Jurkat, Clone E6-1 (cell line): ENCODE measurements at regions not wholly inside any gene's neighbourhood (a gene's known extent, or its start where the extent isn't known, plus 50 kb on each side); places are given as distances from the start of the nearest gene placed in this dataset.

Source experiments
- DNase-seq: peaks from one replicate; pipeline ENCODE4 v3.0.0-alpha.2; 2011; ENCODE audit warnings: low read depth, low spot score
- H3K4me3 ChIP-seq: 2 replicates; pipeline ENCODE4 v1.5.1; 2011; ENCODE audit warnings: mild to moderate bottlenecking, low read length, control low read depth, moderate library complexity

DNA sequence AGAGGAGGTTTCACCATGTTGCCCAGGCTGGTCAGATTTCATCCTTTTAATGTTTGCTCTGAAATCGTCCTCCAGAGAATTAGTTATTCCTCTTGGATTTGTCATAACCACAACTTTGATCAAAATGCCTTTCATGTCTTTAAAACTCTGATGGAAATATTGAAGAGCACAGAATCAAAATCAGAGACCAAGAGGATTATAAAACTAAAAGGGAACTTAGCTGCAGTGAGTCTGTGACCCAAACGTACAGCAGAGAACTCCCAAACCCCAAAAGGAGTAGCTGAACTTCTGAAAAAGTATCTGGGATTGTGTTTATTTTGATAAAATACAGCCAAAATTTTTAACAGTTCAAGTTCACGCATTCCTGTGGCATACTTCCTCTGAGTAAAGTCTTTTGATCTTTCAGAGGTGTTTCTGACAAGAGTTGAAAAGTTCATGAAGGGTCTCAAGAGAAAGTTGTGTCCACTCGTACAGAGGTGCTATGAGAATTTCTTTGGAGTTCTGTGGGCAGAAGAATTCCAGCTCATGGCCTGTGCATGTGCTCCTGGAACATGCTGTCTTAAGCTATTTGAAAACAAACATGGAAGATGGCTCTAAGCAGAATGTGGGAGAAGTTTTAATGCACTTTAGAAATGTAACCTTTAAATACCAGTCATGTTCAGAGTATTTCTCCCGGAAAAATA lies 124.0 kb downstream of the ESM1 start:
- no peak overlapping the region for H3K4me3 ChIP-seq
- no peak for DNase-seq

DNA sequence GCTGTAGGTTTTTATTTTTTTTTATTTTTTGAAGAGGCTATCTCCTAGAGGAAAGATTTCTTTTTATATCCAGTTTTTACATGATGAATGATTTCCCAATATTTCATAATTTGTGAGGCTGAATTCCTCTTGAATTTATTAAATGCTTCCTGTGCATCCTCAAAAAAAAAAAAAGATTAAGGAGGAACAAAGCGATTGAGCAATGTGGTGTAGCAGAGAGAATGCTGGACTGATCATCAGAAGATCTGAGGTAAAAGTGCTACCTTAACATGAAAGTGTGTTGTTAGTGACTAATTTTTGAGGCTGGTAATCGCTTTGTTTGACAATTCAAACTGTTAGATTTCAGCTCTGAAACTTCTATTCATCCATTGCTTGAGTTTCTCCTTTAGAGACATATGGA lies 125.1 kb downstream of the ESM1 start:
- no peak for DNase-seq
- no peak overlapping the region for H3K4me3 ChIP-seq

DNA sequence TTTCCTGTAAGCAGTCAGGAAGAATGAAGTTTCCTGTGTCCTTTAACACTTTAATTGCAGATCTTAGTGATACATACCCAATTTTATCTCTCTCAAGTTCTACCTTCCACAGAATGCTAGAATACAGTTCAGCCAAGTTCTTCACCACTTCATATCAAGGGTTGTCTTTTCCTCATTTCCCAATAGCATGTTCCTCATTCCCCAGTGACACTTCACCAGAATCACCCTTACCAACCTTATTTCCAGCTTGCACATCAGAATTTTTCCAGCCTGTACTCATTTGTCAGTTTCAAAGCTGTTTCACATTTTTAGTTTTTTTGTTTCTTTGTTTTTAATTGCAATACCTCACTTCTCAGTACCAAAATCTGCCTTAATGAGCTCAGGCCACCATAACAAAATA lies 126.1 kb downstream of the ESM1 start:
- no peak for DNase-seq
- no peak overlapping the region for H3K4me3 ChIP-seq

- no peak overlapping the region for H3K4me3 ChIP-seq
- DNase-seq, result no peak
These were observed 130.4 kb downstream of the ESM1 start for GRCh38 chr5:54854883-54855581.

GRCh38 chr5:54852007-54852406 lies 133.4 kb downstream of the ESM1 start:
- no peak for DNase-seq

GRCh38 chr5:54851449-54851848 lies 133.9 kb downstream of the ESM1 start:
- DNase-seq, result no peak
- H3K4me3 ChIP-seq, result no peak overlapping the region

More at GRCh38 chr5:54852007-54852406, 133.4 kb downstream of the ESM1 start:
- no peak overlapping the region for H3K4me3 ChIP-seq

DNA sequence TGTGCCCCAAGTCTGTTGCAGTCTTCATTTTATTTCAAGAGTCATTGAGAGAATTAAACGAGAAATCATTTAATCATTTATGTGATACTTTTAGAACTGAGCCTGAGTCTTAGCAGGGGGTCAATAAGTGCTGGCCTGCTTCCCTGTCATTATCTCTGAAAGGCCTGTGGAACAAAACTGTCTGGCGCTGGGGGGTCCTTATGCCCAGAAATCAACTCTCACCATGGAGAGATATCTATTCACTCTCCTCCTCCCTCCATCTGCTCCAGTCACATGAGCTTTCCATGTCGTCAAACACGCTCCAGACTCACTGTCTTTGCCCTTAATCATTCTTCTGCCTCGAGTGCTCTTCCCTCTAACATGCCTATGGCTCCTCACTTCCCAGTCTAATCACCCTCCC lies 136.8 kb downstream of the ESM1 start:
- no peak overlapping the region for H3K4me3 ChIP-seq
- DNase-seq, result no peak

GRCh38 chr5:54845567-54845941 lies 139.8 kb downstream of the ESM1 start:
- DNase-seq, result no peak
- no peak overlapping the region for H3K4me3 ChIP-seq

GRCh38 chr5:54844905-54845566 lies 140.4 kb downstream of the ESM1 start:
- H3K4me3 ChIP-seq, result no peak overlapping the region
- peak; percentile 50 for DNase-seq

DNA sequence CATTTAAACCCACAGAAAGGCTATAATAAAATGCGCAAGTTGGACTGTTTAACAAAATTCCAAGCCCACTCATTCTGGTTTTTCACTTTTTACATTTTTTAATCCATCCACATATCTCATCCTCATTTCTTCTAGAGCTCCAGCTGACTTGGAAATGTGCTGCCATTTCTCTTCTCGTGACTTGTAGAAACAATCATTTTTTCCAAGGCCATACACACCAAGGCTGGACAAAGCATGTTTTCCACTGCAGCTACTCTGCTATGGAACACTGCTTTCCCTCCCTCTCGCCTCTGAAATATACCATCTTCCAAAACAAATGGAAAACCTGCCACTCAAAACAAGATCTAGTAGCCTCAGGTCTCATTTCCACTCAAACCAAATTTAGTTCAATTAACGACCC lies 141.1 kb downstream of the ESM1 start:
- H3K4me3 ChIP-seq, result no peak overlapping the region
- DNase-seq, result no peak

DNA sequence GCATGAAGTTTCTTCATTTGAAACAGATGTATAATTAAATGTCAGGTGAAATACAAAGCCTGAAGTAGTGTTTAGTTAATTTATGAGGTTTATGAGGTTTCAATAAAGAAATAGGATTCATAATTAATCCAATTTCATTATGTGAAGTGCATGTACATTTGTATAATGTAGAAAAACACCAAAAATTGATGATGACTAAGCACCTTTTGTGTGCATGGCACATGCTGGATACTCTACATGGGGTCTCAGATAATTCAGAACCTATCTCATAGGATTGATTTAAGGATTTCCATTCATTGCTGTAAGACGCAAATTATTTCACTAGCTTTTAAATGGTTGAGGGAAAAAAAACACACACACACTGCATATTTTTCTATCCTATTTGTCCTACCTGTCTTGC lies 143.9 kb downstream of the ESM1 start:
- no peak overlapping the region for H3K4me3 ChIP-seq
- DNase-seq, result no peak

DNA sequence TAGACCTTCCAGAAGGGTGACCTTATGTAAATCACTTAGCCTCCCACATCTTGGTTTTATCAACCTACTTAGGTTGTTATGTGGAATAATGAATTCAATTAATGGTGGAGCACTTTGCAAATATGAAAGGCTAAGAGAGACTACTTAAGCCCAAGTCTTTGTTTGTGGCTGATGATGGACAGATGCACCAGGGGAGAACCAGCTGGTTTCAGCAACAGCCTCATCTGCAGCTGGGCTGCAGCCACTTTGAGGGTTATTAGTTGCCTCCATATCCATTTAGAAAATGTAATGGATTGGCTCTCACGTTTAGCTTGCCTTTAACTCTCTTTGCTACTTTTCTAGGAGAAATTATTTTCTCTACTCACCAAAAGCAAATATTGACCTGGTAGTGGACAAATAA lies 146.6 kb downstream of the ESM1 start:
- no peak overlapping the region for H3K4me3 ChIP-seq
- DNase-seq, result no peak

GRCh38 chr5:54837981-54838380 lies 147.4 kb downstream of the ESM1 start:
- no peak for DNase-seq
- no peak overlapping the region for H3K4me3 ChIP-seq

DNA sequence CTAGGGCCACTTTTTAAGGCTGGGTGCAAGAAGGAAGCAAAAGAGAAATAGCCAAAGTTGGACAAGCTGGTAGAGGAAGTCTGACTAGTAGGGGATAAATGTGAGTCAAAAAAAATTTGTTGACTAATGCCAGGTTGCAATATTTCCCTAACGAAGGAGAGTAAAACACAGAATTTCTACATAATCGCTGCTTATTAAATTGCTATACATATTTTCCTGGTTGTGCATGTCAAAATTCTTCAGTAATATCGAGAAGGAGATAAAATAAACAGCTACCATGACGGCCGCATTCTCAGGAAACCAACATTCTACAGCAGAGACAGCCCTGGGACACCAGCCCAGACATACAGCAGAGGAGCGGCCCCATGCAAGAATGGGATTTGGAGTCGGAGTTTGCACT lies 148.3 kb downstream of the ESM1 start:
- DNase-seq, result no peak

GRCh38 chr5:54835647-54836046 lies 149.7 kb downstream of the ESM1 start:
- no peak for DNase-seq
- no peak overlapping the region for H3K4me3 ChIP-seq

More for the DNA sequence above, 148.3 kb downstream of the ESM1 start:
- H3K4me3 ChIP-seq, result no peak overlapping the region

- DNase-seq, result no peak
- no peak overlapping the region for H3K4me3 ChIP-seq
These were observed 151.1 kb downstream of the ESM1 start for GRCh38 chr5:54834121-54834842.

DNA sequence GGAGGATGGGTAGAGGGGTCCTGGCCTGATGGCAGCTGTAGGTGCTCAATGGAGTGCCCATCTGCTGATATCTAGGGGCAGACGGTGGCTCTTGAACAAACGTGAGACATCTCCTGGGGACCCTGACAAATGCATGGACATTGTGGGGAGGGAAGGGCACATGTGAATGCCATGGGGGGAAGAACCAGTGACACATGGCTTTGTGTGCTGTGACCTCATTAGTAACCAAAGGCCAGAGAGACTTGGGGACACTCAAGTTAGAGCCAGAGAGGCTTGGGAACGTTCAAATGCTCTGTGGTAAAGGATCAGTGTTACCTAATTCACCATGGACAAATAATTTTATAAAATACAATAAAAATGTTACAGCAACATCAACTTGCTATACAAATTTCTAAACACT lies 151.8 kb downstream of the ESM1 start:
- DNase-seq, result no peak
- no peak overlapping the region for H3K4me3 ChIP-seq

DNA sequence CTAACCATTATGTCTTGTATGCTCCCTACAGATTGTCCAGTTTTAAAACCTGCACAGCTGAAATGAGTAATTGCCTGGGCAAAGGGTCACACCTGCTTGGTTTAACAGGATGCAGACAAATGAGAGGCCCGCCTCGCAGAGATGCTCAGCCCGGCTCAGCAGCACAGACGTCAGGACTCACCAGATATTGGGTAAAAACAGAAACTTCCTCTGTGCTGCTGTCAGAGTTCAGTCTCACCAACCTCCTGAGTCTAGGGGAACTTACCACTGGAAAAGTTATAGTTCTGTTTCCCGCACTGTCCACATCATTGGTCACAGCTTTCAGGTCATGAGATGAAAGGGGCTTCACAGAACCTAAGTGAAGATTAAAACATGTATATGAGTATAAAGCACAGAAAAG lies 152.5 kb downstream of the ESM1 start:
- no peak overlapping the region for H3K4me3 ChIP-seq
- DNase-seq, result no peak

GRCh38 chr5:54832045-54832444 lies 153.3 kb downstream of the ESM1 start:
- no peak overlapping the region for H3K4me3 ChIP-seq
- no peak for DNase-seq

- no peak for DNase-seq
These were observed 154.2 kb downstream of the ESM1 start for GRCh38 chr5:54831233-54831632.

More at GRCh38 chr5:54831233-54831632, 154.2 kb downstream of the ESM1 start:
- H3K4me3 ChIP-seq, result no peak overlapping the region
